Ammon's horn (tissue), 1 donor: ENCODE measurements at regions not wholly inside any gene's neighbourhood (a gene's known extent, or its start where the extent isn't known, plus 50 kb on each side); places are given as distances from the start of the nearest gene placed in this dataset.
"Not testable (repeated sequence)": the region's sequence is repeated elsewhere in the genome, so short reads cannot be mapped to it uniquely, and the experiment has no call there.

Experiments used
- DNase-seq: peaks from one replicate; pipeline ENCODE4 v3.0.0-alpha.2; 2016; ENCODE audit warnings: low spot score

DNA sequence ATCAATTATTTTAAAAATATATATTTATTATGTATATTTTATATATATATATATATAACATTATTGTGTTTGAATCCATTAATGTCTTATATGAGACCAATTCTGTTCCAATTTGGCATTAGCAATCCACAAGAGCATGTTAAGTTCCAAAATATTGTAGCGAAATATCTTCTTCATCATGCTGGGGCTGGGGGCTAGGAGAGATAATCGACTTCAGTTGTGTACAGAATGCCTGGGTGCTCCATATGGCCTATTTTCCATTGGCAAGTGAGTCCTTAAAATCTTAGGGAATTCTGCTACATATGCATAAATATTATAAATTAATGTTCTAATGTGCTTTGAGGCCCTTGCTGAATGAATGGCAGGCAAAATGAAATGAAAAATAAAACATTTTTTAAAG is 117.7 kb downstream of the PCDH7 start:
- DNase-seq: no peak

DNA sequence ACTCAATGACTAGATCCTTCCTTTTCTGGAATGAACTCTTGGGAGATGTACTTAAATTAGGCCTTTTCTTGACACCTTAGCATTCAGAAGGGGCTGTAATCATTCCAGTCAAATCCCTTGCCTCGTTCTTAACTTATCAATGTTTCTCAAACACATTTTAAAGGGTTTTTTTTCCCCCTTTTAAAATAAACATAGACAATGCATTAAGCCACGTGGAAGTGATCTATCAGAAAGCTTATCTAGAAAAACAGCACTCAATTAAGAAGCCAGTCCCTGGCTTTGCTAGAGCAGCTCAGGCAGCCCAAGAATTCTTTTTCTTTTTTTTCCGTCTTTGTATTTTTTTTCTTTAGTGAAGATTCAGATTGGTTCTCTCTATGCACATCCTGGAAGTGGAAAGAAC is 118.2 kb downstream of the PCDH7 start:
- DNase-seq: no peak

DNA sequence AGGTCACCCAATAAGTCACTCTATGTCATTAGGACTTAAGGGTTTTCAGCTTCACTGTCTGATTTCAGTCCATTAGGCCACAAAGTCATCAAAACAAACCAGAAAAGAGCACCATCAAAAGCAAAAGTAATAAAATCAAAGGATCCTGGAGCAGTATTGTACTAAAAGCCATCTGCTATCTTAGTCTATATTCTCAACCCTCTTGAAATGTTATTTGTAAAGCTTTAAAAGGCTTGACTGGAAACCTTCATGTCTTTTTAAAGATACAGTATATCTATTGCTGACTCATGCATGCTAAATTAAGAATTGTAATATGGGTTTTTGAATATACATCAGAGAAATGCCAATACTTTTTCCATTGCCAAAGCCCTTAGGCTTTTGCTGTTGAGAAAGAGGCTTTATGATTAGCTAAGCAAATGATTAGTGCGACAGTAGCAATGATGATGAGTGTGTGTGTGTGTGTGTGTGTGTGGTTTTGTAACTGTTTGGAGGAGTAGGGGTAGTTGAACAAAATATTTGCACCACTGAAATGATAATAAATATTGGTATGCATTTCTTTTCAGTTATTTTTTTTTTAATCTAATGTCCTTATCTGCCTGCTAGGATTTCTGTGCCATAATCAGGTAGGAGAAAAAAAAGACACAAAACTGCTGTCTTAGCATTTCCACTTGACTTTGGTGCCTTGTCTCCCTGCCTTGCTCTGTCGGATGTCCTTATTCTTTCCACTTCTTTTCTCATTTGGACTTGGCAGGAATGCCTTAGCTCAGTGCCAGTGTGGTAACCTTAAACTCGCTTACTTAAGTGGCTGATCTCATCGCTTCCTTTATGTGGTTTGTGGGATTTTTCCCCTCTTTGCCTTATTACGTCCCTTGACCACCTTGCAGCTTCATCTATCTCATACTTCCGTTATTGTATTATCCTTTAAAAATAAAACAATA is 119.7 kb downstream of the PCDH7 start:
- peak; percentile 20 for DNase-seq

DNA sequence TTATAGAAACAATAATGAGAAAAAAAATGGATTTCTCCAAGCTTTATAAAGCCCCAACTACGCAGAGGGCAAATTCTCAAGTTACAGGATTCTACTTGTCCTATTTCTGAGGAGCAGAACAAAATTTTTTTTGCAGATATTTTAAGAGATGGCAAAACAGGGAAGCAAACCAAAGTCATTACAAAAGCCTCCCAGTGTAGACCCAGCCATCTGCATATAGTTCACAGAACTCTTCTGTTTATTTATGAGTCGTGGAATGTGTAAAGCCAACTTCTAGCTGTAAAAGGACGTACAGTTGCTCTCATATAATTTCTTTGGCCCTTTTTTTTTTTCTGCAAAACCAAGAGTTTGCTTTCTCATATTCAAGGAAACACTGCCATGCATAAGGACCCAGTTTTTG is 120.4 kb downstream of the PCDH7 start:
- no peak for DNase-seq

DNA sequence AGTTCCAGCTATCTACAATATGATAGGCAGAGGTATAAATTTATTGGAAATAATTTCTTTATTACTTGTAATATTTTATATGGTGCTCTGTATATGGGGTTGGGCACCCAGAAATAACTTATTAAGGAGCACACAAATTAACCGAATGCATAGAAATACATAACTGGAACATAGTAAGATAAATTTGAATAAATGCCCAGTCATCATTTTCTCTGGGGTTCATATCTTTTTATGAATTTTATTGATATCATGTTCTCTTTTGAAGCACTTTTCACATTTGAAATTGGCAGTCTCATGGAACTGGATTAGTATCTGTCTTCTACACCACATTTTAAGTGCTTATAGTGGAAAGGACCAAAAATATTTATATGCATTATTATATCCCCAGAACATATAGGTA is 122.0 kb downstream of the PCDH7 start:
- DNase-seq: no peak

DNA sequence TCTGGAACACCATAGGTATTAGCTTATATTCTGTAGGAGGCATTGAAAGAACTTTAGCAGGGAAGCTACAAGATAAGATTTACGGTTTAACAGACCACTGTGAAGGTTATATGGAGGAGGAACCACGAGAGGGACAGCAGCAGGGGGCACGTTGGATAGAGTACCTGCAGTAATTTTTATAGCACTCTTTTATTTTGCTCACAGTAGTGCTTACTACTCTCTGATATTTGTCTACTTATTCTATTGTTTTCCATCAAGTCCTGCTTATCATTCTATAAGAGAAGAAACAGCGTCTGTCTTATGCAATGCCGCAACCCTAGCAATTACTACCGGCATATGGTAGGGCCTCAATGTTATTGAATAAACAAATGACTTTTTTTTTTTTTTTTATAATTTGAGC is 122.5 kb downstream of the PCDH7 start:
- no peak for DNase-seq

DNA sequence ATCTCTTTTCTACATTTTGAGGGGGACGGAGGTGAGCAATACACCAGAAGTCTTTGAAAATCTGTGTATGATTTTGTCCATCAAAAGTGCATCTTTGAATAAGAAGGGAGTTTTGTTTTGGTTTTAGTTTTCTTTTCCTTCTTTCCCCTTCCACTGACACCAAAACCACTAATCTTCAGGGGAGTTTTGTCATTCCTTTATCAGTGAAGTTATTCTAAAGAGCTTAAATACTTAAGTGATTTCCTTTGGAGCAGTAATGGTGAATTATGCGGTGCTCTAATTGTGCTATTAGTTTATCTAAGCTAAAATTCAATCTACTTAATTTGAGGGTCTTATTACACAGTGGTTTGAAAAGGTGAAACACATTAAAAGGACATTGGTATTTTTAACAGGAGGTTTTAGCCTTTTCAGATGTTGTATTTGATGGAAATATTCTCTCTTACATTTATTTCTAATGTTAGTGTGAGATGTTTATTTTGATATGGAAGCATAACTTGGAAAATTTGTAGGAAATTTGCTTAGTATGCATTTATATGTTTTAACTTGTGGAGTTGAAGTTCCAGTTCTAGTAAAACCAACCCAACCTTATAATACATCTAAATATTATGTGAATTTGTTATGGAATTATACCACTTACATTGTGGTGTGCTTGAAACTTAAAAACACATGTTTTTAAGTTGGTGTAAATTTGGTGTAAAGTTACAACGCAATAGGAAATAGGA is 124.9 kb downstream of the PCDH7 start:
- no peak for DNase-seq

DNA sequence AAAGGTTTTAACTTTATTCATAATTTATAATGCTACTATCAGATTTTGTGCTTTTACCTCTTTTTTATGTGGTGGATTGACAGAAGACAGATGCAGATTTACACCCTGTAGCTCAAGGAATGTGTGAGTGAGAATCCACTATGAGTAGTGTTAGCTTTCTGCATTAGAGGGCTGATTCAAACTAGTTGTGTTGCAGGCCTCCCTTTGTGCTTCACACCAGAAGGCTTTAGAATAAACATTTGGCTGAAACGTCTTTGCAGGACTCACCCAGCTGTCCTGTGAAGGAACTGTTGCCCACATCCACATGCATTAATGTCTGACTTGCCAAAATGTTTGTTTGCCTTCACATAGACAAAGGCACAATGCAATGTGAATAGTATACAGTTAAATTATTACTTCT is 127.0 kb downstream of the PCDH7 start:
- DNase-seq: peak; percentile 37

DNA sequence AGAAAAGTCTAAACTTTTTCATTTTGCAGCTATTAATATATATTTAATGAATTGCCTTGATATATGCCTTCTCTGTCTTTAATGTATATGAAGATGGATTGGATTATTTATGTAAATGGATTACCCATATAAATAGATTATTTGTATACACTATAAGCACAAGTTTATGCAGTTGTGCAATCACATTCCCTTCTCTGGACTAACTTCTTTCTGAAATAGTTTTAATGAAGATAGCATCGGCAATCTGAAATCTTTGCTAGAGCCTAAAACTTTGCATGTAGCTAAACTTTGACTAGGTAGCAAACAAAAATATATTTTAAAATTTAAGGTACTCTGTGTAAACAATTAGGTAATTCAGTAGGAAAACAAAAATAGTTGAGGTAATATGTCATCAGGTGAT is 127.8 kb downstream of the PCDH7 start:
- DNase-seq: no peak

DNA sequence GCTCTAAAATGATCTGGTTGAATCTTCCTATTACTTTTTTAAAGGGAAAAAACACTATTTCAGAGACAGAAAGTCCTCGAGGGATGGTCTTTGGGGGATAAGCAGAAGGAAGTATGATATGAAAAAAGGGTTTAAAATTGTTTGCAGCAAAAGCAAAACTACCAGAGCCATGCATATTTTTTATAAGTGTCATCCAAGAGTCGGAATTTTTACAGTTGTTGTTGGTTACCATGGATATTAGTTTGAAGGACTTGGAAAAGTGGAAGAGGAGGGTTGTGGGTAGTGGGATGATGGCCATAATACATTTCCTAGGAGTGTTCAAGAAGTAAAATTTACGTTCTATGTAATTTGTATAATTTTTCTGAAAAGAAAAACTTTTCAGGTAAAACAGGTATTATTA is 134.4 kb downstream of the PCDH7 start:
- no peak for DNase-seq

DNA sequence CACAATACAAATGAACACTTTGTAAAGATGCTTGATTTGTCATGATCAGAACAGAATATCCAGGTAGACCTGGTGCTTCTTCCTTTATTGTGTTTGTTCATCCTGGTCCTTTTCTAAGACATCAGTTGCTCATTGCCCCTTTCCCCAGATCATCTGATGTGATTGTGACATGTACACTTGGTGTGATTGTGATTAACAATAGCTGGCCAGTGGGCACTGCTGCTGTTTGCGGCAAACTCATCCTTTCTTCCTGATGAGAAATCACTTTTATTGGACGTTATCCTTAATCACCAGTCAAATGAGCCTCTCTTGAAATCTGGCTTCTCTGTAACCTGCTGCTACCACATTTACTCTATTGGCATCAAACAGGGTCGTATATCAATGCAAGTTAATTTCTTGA is 135.1 kb downstream of the PCDH7 start:
- DNase-seq: no peak

DNA sequence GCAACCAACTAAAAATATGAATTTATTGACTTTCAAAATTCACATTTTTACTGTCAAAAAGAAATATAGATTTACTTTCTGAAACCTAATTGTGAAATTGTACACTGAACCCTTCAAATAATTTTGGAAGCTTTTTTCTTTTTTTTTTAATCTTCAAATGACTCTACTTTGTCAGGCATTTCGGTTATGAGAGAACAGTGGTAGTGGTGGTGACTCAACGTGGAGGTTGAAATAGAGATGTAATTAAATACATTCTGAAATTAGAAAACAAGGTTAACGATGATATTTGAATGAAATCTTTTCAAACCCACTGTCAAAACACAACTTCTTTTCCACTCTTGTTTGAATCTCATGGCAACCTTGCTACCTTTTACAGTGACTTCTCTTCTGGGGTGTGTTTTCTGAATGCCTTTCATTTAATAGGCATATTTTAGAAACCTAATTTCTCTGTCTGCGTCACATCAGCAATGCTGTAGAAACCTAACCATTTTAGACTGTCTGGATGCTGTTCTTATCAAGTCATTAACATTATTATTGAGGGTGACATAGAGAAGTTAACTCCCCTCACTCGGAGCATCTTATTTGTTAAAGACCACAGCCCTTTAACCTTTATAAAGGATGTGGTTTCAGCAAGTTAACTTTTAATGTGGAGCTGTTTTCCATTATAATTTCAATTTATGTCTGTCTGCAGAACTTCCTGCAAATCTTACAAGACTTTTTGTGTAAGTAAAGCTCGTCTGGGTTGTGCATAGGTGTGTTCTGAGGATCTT is 136.8 kb downstream of the PCDH7 start:
- no peak for DNase-seq

DNA sequence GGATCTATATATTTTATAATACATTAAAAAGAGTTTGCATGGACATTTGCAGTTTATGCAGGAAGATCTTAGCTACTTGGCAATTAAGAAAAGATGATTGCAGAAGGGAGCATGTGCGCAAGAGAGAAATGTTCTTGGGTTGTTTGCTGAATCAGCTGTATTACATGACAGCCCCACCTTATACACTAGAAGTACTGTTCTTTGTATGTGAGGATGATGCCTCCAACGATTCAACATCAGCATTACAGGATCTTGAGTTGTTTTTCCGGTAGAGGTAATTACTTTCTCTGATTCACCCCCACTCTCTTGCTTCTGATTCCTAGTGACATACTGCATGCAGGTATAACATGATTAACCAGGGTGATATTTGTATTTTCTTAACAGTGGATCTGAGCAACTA is 140.8 kb downstream of the PCDH7 start:
- no peak for DNase-seq

DNA sequence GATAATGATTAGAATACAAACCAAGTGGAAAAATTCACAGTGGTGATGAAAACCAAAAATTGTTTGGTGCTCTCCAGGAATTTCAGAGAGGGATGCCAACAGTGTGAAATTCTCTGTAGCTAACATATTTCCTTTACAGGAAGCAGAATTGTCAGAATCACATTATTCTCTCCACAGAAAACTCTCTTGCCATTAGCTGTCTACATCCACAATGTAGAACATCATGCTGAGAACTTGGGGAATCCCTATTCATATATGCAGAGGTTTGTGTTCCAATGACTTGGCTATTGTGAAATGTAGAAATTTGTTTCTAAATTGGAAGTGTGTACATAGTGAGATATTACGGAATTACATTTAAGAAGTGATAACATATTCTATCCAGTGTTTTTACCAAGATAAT is 142.0 kb downstream of the PCDH7 start:
- no peak for DNase-seq

DNA sequence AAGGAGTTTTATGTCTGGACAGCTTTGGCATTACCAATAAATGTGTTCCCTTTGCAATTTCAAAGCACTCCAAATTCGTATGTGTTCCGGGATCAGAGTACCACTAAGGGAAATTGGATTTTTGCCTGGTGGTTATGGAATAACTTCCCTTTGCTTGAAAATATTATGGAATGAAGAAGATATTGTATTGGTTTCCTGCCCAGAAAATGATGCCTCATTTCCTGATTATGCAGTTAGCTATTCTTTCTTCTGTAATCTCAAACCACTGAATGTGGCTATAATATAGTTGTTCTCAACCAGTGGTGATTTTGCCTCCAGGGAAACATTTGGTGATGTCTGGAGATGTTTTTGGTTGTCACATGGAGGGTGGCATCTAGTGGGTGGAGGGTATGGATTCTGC is 142.9 kb downstream of the PCDH7 start:
- DNase-seq: no peak

DNA sequence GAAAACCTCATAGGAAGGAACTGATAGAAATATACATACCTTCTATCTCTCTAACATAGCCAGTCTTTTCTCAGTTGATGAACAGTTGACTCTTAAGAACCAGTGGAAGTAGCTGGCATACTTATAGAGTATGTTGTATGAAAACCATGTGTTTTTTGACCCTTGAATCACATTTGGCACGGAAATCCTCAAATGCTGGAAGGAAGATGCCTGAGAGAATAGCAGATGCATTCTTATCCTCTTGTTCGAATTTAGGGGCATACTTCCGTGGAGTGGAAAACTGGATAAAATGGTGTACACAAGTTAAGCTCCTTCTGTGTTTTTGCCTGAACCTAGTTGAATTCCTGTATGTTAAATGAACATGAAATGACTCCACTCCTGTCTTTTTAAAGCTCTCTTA is 145.5 kb downstream of the PCDH7 start:
- no peak for DNase-seq

DNA sequence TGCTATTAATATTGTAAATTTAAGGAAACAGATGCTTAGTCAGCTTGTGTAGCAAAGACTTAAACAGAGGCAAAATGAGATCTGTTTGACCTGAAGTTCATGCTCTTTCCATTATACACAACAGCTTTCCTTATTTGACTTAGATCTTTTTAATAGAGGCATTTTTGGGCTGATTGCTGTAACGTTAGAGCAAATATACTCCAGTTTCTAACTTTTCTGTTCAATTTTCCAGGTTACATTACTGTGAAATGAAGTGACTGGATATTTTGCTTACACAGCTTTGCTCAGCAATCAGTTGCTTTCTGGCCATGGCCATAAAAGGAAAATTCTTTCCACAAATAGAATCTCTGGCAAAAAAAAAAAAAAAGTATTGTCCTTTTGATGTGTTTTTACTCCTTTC is 146.2 kb downstream of the PCDH7 start:
- DNase-seq: no peak

DNA sequence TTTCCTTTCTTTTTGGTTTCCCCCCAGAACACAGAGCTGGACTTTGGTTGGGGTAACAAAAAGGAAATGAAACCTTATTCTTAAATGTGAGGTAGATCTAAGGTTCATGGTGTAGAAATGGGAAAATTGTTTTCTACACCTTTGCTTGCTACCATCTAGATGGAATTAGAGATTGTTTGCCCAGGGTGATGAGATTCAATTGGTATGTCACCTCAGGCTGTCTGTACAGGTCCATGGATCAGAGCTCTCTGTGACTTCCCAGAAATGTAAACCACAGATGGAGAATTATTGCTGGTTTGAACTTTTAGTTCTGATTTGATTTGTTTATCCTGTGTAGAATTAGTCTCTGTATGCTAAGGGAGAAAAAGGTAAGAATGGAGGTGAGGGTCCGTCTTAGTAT is 146.7 kb downstream of the PCDH7 start:
- DNase-seq: no peak

DNA sequence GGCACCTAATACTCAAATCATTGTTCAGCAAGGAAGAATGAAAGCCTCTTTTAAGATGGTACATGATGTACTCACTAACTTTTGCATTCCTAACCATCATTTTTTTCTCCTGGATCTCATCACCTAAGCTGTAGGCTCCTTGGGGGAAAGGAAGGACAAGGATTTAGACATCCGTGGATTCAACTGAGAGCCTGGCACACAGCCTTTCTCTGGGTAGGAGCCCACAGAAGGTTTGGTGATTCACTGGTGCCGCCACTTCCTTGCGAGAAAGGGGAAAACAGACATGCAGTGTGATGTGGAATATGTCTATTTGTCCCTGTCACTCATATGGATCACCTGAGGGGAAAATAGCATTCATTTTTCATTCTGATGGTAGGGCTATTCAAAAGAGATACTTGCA is 147.3 kb downstream of the PCDH7 start:
- no peak for DNase-seq

DNA sequence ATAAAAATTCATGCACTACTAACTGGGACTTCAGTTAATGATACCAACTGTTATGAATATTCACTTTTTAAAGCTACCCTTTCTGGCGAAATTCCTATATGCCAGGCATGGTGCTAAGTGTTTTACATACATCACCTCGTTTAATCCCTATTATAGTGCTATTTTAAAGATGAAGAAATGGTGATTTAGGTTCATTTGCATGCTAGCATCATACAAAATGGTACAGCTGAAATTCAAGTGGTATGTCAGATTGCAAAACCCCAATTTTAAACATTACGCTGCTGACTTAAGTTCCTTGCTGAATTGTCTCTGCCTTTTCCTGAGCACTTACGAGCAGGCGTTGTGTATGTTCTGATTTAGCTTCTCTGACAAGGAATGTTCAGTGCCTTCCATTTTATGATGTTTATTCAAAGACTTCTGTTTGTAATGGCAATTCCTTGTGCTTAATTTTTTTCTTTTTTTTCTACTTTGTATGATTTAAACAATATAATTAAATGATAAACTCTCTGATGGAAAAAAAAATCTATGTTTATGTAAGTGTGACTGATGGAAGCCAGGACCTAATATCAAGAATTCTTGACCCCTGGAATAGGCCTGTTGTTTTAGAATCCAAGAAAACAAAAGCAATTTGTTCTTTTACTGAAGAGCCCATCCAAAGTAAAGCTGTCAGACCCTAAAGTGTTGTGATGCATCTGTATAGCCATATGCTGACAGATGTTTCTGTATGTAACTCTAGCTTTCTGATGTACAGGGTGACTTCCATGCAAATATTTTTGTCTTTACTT is 148.1 kb downstream of the PCDH7 start:
- DNase-seq: no peak

DNA sequence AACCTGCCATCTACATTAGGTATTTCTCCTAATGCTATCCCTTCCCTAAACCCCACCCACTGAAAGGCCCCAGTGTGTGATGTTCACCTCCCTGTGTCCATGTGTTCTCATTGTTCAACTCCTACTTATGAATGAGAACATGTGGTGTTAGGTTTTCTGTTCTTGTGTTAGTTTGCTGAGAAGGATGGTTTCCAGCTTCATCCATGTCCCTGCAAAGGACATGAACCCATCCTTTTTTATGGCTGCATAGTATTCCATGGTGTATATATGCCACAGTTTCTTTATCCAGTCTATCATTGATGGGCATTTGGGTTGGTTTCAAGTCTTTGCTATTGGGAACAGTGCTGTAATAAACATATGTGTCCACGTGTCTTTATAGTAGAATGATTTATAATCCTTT is 149.2 kb downstream of the PCDH7 start:
- DNase-seq: not testable (repeated sequence)

DNA sequence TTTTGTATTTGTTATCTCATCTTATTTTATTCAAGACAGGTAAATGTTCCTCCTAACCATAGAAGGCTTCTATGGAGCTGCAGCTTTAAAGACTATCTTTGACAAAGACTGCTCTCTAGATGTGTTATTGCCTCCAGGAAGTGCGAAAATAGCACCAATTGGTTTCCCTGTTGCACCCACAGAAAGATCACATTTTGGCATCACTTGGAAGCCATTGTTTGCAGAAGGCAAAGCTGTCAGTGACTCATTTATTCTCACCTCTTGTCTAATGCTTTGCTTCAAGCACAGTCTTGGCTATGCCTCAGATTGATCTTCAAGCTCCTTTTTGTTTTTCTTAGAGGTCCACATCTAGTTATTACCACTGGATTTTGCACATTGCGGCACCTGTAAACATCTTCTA is 150.3 kb downstream of the PCDH7 start:
- peak; percentile 53 for DNase-seq
